ENCODE measurements at regions not wholly inside any gene's neighbourhood (a gene's known extent, or its start where the extent isn't known, plus 50 kb on each side); places are given as distances from the start of the nearest gene placed in this dataset.

DNA sequence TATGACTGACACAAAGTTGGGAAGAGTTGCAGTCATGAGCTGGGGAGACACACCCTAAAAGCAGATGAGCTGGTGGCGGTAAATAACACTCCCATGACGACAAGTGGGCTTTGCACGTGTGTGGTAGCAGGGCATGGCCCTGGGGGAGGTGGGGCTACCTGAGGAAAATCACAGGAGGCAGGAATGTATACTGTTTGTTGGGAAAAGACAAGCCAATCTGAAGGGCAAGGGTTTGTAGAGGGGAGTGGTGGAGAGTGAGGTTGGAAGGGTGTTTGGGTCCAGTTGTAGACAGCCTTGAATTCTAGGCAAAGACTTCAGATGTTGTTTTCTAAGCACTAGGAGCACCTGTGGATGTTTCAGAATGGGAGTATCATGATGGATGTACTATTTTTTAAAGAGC, 151.6 kb downstream of the TM9SF2 start:
- H3K4me1 ChIP-seq (ENCODE audit: control insufficient read depth, insufficient read depth, low read length): peaks cover 14% of the 10 kb centered on the region
- H3K27me3 ChIP-seq (ENCODE audit: control insufficient read depth, insufficient read depth, low read length, poor library complexity, severe bottlenecking): no peaks in the 10 kb centered on the region
- WGBS, 2 experiments: 91% methylated on average over 3 of the region's 3 CpGs
- H3K27ac ChIP-seq (ENCODE audit: insufficient read depth, low read depth, low read length, poor library complexity, severe bottlenecking): no peak overlapping the region
- no peak overlapping the region for H3K4me3 ChIP-seq (ENCODE audit: insufficient read depth, low read depth, low read length)
- no peaks in the 10 kb centered on the region for H3K36me3 ChIP-seq (ENCODE audit: control insufficient read depth, insufficient read depth, low read length)
- no peaks in the 10 kb centered on the region for H3K9me3 ChIP-seq (ENCODE audit: control insufficient read depth, low read length)

DNA sequence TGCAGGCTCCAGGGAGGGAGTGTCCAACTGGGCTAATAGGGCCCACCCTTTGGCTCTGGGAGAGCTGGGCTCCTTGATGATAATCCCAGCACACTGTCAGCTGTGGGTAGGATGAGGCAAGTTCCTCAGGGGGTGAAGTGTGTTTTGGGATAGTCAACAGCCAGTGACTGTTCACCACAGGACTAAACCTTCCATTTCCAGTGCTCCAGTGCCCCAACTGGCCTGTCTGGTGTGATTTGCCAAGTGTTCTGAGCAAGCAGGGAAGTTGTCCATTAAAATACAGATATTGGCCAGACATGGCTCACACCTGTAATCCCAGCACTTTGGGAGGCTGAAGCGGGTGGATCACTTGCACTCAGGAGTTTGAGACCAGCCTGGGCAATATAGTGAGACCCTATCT, 150.9 kb downstream of the TM9SF2 start:
- H3K4me3 ChIP-seq (ENCODE audit: insufficient read depth, low read depth, low read length): no peak overlapping the region
- H3K9me3 ChIP-seq (ENCODE audit: control insufficient read depth, low read length): no peaks in the 10 kb centered on the region
- WGBS, 2 experiments: 92 to 100% methylated on average over 1 of the region's 1 CpG
- peaks cover 12% of the 10 kb centered on the region for H3K4me1 ChIP-seq (ENCODE audit: control insufficient read depth, insufficient read depth, low read length)
- H3K27me3 ChIP-seq (ENCODE audit: control insufficient read depth, insufficient read depth, low read length, poor library complexity, severe bottlenecking): no peaks in the 10 kb centered on the region
- H3K27ac ChIP-seq (ENCODE audit: insufficient read depth, low read depth, low read length, poor library complexity, severe bottlenecking): no peak overlapping the region
- H3K36me3 ChIP-seq (ENCODE audit: control insufficient read depth, insufficient read depth, low read length): no peaks in the 10 kb centered on the region

DNA sequence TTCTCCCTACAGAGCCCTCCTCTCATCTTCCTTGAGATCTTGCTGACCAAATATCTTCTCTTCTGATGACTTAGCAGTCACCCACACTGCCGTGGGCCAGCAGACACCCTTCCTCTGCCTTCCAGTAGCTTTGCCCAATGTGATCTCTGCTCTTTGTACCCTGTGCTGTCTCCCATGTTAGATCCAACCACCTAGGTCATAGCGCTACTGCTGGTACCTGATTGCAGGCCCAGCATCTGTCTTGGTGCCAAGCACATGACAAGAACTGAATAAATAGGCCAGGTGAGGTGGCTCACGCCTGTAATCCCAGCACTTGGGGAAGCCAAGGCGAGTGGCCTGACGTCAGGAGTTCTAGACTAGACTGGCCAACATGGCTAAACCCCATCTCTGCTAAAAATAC, 149.7 kb downstream of the TM9SF2 start:
- 95 to 96% methylated on average over 5 of the region's 5 CpGs for WGBS, 2 experiments
- Histone ChIP-seq H3K27ac (ENCODE audit: insufficient read depth, low read depth, low read length, poor library complexity, severe bottlenecking) (no peak overlapping the region), H3K9me3 (ENCODE audit: control insufficient read depth, low read length) (no peaks in the 10 kb centered on the region), H3K27me3 (ENCODE audit: control insufficient read depth, insufficient read depth, low read length, poor library complexity, severe bottlenecking) (no peaks in the 10 kb centered on the region), H3K4me1 (ENCODE audit: control insufficient read depth, insufficient read depth, low read length) (peaks cover 3% of the 10 kb centered on the region), H3K36me3 (ENCODE audit: control insufficient read depth, insufficient read depth, low read length) (no peaks in the 10 kb centered on the region), H3K4me3 (ENCODE audit: insufficient read depth, low read depth, low read length) (no peak overlapping the region)

DNA sequence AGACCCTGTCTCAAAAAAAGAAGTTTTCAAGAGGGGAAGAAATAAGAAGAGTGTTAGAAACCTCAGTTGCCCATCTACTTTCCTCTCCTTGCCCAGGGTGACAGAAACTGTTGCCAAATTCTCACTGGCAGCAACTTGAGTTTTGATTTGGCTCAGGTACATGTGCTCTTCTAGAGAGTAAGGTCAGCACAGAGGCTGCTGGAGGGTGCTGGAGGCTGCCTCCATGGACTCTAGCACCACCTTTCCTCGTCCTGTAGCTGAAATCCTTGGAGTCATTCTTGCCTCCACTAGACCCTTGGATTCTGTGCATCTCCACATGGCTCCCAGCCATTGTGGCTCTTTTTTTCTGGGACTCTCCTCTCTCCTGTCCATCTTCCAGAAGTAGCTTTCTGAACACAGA, 149.1 kb downstream of the TM9SF2 start:
- Histone ChIP-seq H3K27me3 (ENCODE audit: control insufficient read depth, insufficient read depth, low read length, poor library complexity, severe bottlenecking) (no peaks in the 10 kb centered on the region), H3K4me3 (ENCODE audit: insufficient read depth, low read depth, low read length) (no peak overlapping the region), H3K27ac (ENCODE audit: insufficient read depth, low read depth, low read length, poor library complexity, severe bottlenecking) (no peak overlapping the region), H3K36me3 (ENCODE audit: control insufficient read depth, insufficient read depth, low read length) (no peaks in the 10 kb centered on the region), H3K4me1 (ENCODE audit: control insufficient read depth, insufficient read depth, low read length) (no peaks in the 10 kb centered on the region), H3K9me3 (ENCODE audit: control insufficient read depth, low read length) (no peaks in the 10 kb centered on the region)
- 86% methylated on average over 1 of the region's 1 CpG for WGBS, 2 experiments

DNA sequence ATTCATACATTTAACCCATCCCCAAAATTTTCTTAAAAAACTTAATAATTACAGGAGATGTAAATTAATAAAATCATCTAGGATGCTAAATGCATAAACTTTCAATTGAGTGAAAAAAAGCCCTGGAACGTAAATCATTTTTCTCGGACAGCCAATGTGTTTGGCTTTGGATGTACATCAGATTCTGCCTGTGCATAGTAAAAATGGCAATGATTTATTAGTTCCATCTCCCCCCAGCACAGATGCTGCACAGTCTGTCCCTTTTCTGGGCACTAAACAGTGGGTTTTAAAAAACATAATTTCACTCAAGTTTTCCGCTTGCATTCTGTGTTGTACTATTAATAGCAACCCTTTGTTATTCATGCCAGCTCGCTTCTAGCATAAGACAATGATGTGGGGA, 147.7 kb downstream of the TM9SF2 start:
- H3K9me3 ChIP-seq (ENCODE audit: control insufficient read depth, low read length): no peaks in the 10 kb centered on the region
- no peaks in the 10 kb centered on the region for H3K4me1 ChIP-seq (ENCODE audit: control insufficient read depth, insufficient read depth, low read length)
- no peaks in the 10 kb centered on the region for H3K27me3 ChIP-seq (ENCODE audit: control insufficient read depth, insufficient read depth, low read length, poor library complexity, severe bottlenecking)
- WGBS, 2 experiments: 95 to 96% methylated on average over 3 to 4 of the region's 4 CpGs
- H3K36me3 ChIP-seq (ENCODE audit: control insufficient read depth, insufficient read depth, low read length): no peaks in the 10 kb centered on the region
- no peak overlapping the region for H3K4me3 ChIP-seq (ENCODE audit: insufficient read depth, low read depth, low read length)
- no peak overlapping the region for H3K27ac ChIP-seq (ENCODE audit: insufficient read depth, low read depth, low read length, poor library complexity, severe bottlenecking)

DNA sequence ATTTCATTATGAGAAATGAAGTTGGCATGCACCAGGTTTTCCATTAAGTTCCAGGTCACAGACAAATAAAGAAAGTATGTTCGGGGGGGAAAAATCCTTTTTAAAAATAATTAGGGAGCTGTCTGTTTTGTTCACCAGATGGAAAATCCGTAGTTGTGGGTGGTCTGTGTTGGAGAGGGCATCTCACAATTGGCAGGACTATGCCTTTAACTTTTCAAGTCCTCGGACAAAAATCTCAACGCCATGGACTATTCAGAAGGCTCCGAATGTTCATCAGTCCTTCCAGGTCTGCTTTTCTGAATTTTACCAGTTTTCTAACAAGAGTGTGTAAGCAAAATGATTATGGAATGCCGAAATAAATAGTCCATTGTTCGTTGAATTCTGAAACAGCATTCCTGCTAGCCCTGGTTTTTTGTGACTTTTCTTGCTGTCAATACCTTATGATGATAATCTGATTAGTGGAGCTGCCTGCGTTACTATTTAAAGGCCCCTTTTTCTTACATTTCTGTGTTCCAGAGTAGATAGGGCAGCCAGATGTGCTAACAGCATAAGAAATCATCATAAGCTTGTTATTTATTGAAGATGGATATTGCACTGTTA, 146.9 kb downstream of the TM9SF2 start:
- Histone ChIP-seq H3K36me3 (ENCODE audit: control insufficient read depth, insufficient read depth, low read length) (no peaks in the 10 kb centered on the region), H3K4me3 (ENCODE audit: insufficient read depth, low read depth, low read length) (no peak overlapping the region), H3K27ac (ENCODE audit: insufficient read depth, low read depth, low read length, poor library complexity, severe bottlenecking) (no peak overlapping the region), H3K4me1 (ENCODE audit: control insufficient read depth, insufficient read depth, low read length) (no peaks in the 10 kb centered on the region), H3K9me3 (ENCODE audit: control insufficient read depth, low read length) (no peaks in the 10 kb centered on the region), H3K27me3 (ENCODE audit: control insufficient read depth, insufficient read depth, low read length, poor library complexity, severe bottlenecking) (no peaks in the 10 kb centered on the region)
- WGBS, 2 experiments: 93 to 95% methylated on average over 8 of the region's 8 CpGs

DNA sequence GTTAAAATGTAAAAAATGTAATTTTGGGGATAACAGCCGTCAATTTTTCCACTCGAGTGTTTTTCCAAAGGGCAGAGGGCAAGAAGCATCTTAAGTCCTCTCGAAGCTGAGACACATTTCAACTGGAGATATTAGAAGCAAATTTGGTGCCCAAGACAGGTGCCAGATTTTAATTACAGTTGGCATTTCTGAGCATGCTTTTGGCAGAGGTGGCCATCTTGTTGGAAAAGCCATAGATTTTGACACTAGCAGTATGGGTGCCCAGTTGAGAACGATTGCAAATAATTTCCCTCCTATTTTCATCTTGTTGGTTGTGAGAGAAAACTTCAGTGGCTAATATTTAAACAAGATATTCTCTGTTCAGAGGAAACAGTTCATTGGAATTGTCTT, 146.3 kb downstream of the TM9SF2 start:
- Histone ChIP-seq H3K4me3 (ENCODE audit: insufficient read depth, low read depth, low read length) (no peak overlapping the region), H3K36me3 (ENCODE audit: control insufficient read depth, insufficient read depth, low read length) (no peaks in the 10 kb centered on the region), H3K4me1 (ENCODE audit: control insufficient read depth, insufficient read depth, low read length) (no peaks in the 10 kb centered on the region), H3K27me3 (ENCODE audit: control insufficient read depth, insufficient read depth, low read length, poor library complexity, severe bottlenecking) (no peaks in the 10 kb centered on the region), H3K27ac (ENCODE audit: insufficient read depth, low read depth, low read length, poor library complexity, severe bottlenecking) (no peak overlapping the region), H3K9me3 (ENCODE audit: control insufficient read depth, low read length) (no peaks in the 10 kb centered on the region)
- 94 to 99% methylated on average over 4 of the region's 4 CpGs for WGBS, 2 experiments

DNA sequence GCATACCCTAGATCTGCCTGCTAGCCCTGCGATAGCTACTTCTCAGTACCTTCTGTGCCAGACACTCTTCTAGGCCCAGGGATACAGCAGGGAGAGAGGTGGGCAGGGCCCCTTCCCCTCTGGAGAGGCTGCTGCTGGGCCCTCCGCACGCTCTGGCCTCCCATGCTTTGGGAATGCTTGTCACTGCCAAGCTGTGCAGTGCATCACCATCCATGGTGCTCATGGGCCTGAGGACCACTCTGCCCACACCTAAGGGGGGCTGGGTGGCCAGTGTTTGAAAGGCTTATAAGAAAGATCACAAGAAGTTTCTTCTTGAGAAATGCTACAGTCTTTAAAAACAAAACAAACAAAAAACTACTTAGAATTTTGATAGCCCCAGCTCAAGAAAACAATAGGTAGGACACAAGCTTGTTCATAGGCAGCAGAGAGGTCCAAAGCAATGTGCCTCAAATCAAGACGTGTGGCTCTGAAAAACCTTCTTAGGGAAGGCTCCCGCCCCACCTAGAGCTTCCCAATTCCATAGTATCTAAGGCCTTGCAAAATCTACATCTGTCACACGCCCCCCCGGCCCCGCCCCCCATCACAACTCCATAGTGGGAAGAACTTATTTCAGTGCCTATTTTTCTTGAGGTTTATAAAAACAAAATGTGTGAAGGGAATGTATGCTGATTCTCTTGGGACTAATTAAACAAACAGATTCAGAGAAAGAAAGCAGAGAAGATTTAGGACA, 145.8 kb downstream of the TM9SF2 start:
- WGBS, 2 experiments: 91 to 94% methylated on average over 8 of the region's 8 CpGs
- no peak overlapping the region for H3K27ac ChIP-seq (ENCODE audit: insufficient read depth, low read depth, low read length, poor library complexity, severe bottlenecking)
- no peaks in the 10 kb centered on the region for H3K9me3 ChIP-seq (ENCODE audit: control insufficient read depth, low read length)
- no peaks in the 10 kb centered on the region for H3K27me3 ChIP-seq (ENCODE audit: control insufficient read depth, insufficient read depth, low read length, poor library complexity, severe bottlenecking)
- no peaks in the 10 kb centered on the region for H3K4me1 ChIP-seq (ENCODE audit: control insufficient read depth, insufficient read depth, low read length)
- H3K4me3 ChIP-seq (ENCODE audit: insufficient read depth, low read depth, low read length): no peak overlapping the region
- H3K36me3 ChIP-seq (ENCODE audit: control insufficient read depth, insufficient read depth, low read length): no peaks in the 10 kb centered on the region

DNA sequence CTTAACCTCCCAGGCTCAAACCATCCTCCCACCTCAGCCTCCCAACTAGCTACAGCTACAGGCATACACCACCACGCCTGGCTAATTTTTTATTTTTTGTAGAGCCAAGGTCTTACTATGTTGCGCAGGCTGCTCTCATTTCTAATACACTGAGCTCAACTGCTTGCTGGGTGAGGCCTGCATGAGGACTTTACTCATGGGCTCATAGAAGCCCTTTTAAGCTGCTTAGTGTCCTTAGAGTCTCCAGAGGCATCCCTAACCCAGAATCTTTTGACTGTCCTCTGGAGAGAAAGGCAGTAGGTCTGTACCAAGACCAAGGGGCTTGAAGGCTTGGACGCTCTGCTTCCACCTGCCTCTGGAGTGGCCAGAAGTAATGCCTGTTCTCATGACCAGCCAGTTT, 141.6 kb downstream of the TM9SF2 start:
- WGBS, 2 experiments: 93 to 95% methylated on average over 3 of the region's 3 CpGs

DNA sequence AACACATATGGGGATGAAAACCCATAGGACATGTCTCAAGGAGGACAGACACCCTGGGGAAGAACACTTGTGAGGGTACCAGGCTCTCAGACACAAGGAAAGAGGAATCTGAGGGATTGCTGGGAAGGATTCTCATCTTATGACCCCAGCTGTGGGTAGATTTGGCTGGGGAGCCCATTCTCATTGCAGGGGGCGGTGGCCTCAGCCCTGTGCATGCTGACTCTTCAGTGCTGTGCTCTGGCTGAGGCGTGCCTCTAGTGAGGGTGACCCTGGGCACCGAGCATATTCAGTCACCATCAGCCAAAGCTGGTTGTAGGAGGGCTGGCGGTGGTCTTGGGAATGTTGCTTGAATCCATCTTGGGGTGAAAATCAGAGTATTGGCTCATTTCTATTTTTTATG, 140.7 kb downstream of the TM9SF2 start:
- Histone ChIP-seq H3K27ac (ENCODE audit: insufficient read depth, low read depth, low read length, poor library complexity, severe bottlenecking) (no peak overlapping the region), H3K9me3 (ENCODE audit: control insufficient read depth, low read length) (no peaks in the 10 kb centered on the region), H3K27me3 (ENCODE audit: control insufficient read depth, insufficient read depth, low read length, poor library complexity, severe bottlenecking) (no peaks in the 10 kb centered on the region), H3K36me3 (ENCODE audit: control insufficient read depth, insufficient read depth, low read length) (no peaks in the 10 kb centered on the region), H3K4me3 (ENCODE audit: insufficient read depth, low read depth, low read length) (no peak overlapping the region), H3K4me1 (ENCODE audit: control insufficient read depth, insufficient read depth, low read length) (no peaks in the 10 kb centered on the region)
- 94 to 98% methylated on average over 4 of the region's 4 CpGs for WGBS, 2 experiments

More for the DNA sequence above, 141.6 kb downstream of the TM9SF2 start:
- H3K4me3 ChIP-seq (ENCODE audit: insufficient read depth, low read depth, low read length): no peak overlapping the region
- H3K27ac ChIP-seq (ENCODE audit: insufficient read depth, low read depth, low read length, poor library complexity, severe bottlenecking): no peak overlapping the region
- no peaks in the 10 kb centered on the region for H3K27me3 ChIP-seq (ENCODE audit: control insufficient read depth, insufficient read depth, low read length, poor library complexity, severe bottlenecking)
- no peaks in the 10 kb centered on the region for H3K36me3 ChIP-seq (ENCODE audit: control insufficient read depth, insufficient read depth, low read length)
- H3K9me3 ChIP-seq (ENCODE audit: control insufficient read depth, low read length): no peaks in the 10 kb centered on the region
- no peaks in the 10 kb centered on the region for H3K4me1 ChIP-seq (ENCODE audit: control insufficient read depth, insufficient read depth, low read length)

Measured in ectodermal cell (in vitro differentiated cells).